ENCODE measurements at regions not wholly inside any gene's neighbourhood (a gene's known extent, or its start where the extent isn't known, plus 50 kb on each side); places are given as distances from the start of the nearest gene placed in this dataset.

- Mint-ChIP-seq H3K27me3 (ENCODE audit: low read depth) (no peaks in the 10 kb centered on the region), H3K27ac (ENCODE audit: unreplicated experiment) (no peak overlapping the region), H3K4me3 (no peak overlapping the region), H3K9me3 (peaks cover 16% of the 10 kb centered on the region), H3K4me1 (peaks cover 23% of the 10 kb centered on the region), H3K36me3 (ENCODE audit: low read depth) (peaks cover 5% of the 10 kb centered on the region)
- no peak for TF ChIP-seq CTCF (conservative IDR thresholded peaks at IDR 0.05)
- DNase-seq (ENCODE audit: low read depth, low spot score) = no peak
Measured at GRCh38 chr13:40217675-40218074, 448.8 kb downstream of the FOXO1 start.

- DNase-seq (ENCODE audit: low read depth, low spot score) = no peak
- Mint-ChIP-seq H3K27ac (ENCODE audit: unreplicated experiment) (no peak overlapping the region), H3K27me3 (ENCODE audit: low read depth) (no peaks in the 10 kb centered on the region), H3K9me3 (peaks cover 6% of the 10 kb centered on the region), H3K4me1 (peaks cover 23% of the 10 kb centered on the region), H3K36me3 (ENCODE audit: low read depth) (peaks cover under 1% of the 10 kb centered on the region), H3K4me3 (no peak overlapping the region)
- no peak for TF ChIP-seq CTCF (conservative IDR thresholded peaks at IDR 0.05)
Measured at GRCh38 chr13:40220299-40220935, 446.0 kb downstream of the FOXO1 start.

- TF ChIP-seq CTCF (conservative IDR thresholded peaks at IDR 0.05) = no peak
- DNase-seq (ENCODE audit: low read depth, low spot score) = no peak
- Mint-ChIP-seq H3K27me3 (ENCODE audit: low read depth) (no peaks in the 10 kb centered on the region), H3K4me1 (peaks cover 23% of the 10 kb centered on the region), H3K9me3 (peaks cover 4% of the 10 kb centered on the region), H3K36me3 (ENCODE audit: low read depth) (no peaks in the 10 kb centered on the region), H3K27ac (ENCODE audit: unreplicated experiment) (no peak overlapping the region), H3K4me3 (no peak overlapping the region)
Measured at GRCh38 chr13:40221131-40221459, 445.3 kb downstream of the FOXO1 start.

- no peak for TF ChIP-seq CTCF (conservative IDR thresholded peaks at IDR 0.05)
- Mint-ChIP-seq H3K9me3 (peaks cover 3% of the 10 kb centered on the region), H3K4me1 (peaks cover 23% of the 10 kb centered on the region), H3K4me3 (no peak overlapping the region), H3K27ac (ENCODE audit: unreplicated experiment) (no peak overlapping the region), H3K36me3 (ENCODE audit: low read depth) (no peaks in the 10 kb centered on the region), H3K27me3 (ENCODE audit: low read depth) (no peaks in the 10 kb centered on the region)
- DNase-seq (ENCODE audit: low read depth, low spot score) = no peak
Measured at GRCh38 chr13:40221460-40222201, 444.8 kb downstream of the FOXO1 start.

GRCh38 chr13:40223585-40223984 is 442.9 kb downstream of the FOXO1 start:
- no peak overlapping the region for H3K4me3 Mint-ChIP-seq
- DNase-seq (ENCODE audit: low read depth, low spot score) = no peak

More at GRCh38 chr13:40223585-40223984, 442.9 kb downstream of the FOXO1 start:
- H3K4me1 Mint-ChIP-seq = peaks cover 23% of the 10 kb centered on the region
- H3K9me3 Mint-ChIP-seq = no peaks in the 10 kb centered on the region
- H3K27me3 Mint-ChIP-seq (ENCODE audit: low read depth) = no peaks in the 10 kb centered on the region
- H3K36me3 Mint-ChIP-seq (ENCODE audit: low read depth) = no peaks in the 10 kb centered on the region
- H3K27ac Mint-ChIP-seq (ENCODE audit: unreplicated experiment) = no peak overlapping the region
- no peak for TF ChIP-seq CTCF (conservative IDR thresholded peaks at IDR 0.05)

Measured in neural crest cell (in vitro differentiated cells).